SK-N-SH treated with all-trans-retinoic acid at 6 μM for 48 hours (cell line): ENCODE measurements at regions not wholly inside any gene's neighbourhood (a gene's known extent, or its start where the extent isn't known, plus 50 kb on each side); places are given as distances from the start of the nearest gene placed in this dataset.

Experiments
- ARNTL ChIP-seq: fragments of 450-650 bp; formaldehyde crosslinking; IDR thresholded peaks from 2 replicates; pipeline ENCODE4 v1.5.0; 2020; ENCODE audit warnings: low read depth, mild to moderate bottlenecking, moderate library complexity, borderline replicate concordance
- ZFP30 ChIP-seq: fragments of 450-650 bp; formaldehyde crosslinking; IDR thresholded peaks from 2 replicates; pipeline ENCODE4 v1.5.0; 2022; ENCODE audit warnings: mild to moderate bottlenecking, moderate library complexity

- no peak for TF ChIP-seq ZFP30
- TF ChIP-seq ARNTL (CRISPR knock-in tag): no peak
These were observed 541.0 kb upstream of the KLHL29 start for GRCh38 chr2:22843919-22844537.
